EH (cell line): ENCODE measurements at regions not wholly inside any gene's neighbourhood (a gene's known extent, or its start where the extent isn't known, plus 50 kb on each side); places are given as distances from the start of the nearest gene placed in this dataset.

ENCODE experiments used
- DNase-seq: peaks from one replicate; pipeline ENCODE4 v3.0.0-alpha.2; 2015; ENCODE audit warnings: low read depth

GRCh38 chr5:98679963-98680362 lies 93.5 kb upstream of the RGMB start:
- peak; percentile 21 for DNase-seq

- DNase-seq = no peak
Measured at GRCh38 chr5:98690002-98690401, 83.5 kb upstream of the RGMB start.

GRCh38 chr5:98694902-98695301 lies 78.6 kb upstream of the RGMB start:
- no peak for DNase-seq

GRCh38 chr5:98698359-98698758 lies 75.1 kb upstream of the RGMB start:
- DNase-seq = no peak

- no peak for DNase-seq
Measured at GRCh38 chr5:98700730-98701129, 72.7 kb upstream of the RGMB start.

- peak; percentile 71 for DNase-seq
Measured at GRCh38 chr5:98705841-98706240, 67.6 kb upstream of the RGMB start.

- DNase-seq = no peak
Measured at GRCh38 chr5:98709681-98710080, 63.8 kb upstream of the RGMB start.

- peak; percentile 40 for DNase-seq
Measured at GRCh38 chr5:98713027-98713426, 60.4 kb upstream of the RGMB start.

GRCh38 chr5:98713856-98714255 lies 59.6 kb upstream of the RGMB start:
- DNase-seq = no peak

GRCh38 chr5:98714710-98715288 lies 58.7 kb upstream of the RGMB start:
- no peak for DNase-seq

GRCh38 chr5:98721231-98721928 lies 52.1 kb upstream of the RGMB start:
- DNase-seq = no peak

- peak; percentile 32 for DNase-seq
Measured at GRCh38 chr5:98722188-98722587, 51.3 kb upstream of the RGMB start.

GRCh38 chr5:98723061-98723460 lies 50.4 kb upstream of the RGMB start:
- no peak for DNase-seq
